Right lung (tissue), 2 donors: ENCODE measurements at regions not wholly inside any gene's neighbourhood (a gene's known extent, or its start where the extent isn't known, plus 50 kb on each side); places are given as distances from the start of the nearest gene placed in this dataset.
"Not testable (repeated sequence)": the region's sequence is repeated elsewhere in the genome, so short reads cannot be mapped to it uniquely, and the experiment has no call there.

ENCODE experiments used
- DNase-seq, 2 donors: peaks; one replicate each; pipeline ENCODE4 v3.0.0-alpha.2; 2013

DNA sequence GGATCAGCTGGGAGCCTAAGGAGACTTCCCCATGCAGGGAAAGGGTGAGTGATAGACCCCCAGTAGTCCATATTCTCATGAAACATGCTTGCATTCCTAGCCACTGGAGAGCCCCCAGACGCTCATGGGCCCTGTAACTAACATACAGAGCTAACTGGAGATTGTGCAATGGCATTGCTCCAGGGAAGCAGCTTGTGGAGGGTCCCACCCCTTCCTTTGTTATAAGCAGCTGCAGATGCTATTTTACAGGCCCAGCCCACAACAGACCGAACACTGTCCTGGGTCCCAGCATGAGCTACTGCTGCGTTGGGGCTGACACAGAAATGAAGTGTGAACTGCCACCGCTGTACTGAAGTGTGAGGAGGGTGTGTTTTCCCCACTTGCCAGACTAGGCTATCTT lies 1465.7 kb upstream of the DIAPH2 start:
- no peak for DNase-seq

DNA sequence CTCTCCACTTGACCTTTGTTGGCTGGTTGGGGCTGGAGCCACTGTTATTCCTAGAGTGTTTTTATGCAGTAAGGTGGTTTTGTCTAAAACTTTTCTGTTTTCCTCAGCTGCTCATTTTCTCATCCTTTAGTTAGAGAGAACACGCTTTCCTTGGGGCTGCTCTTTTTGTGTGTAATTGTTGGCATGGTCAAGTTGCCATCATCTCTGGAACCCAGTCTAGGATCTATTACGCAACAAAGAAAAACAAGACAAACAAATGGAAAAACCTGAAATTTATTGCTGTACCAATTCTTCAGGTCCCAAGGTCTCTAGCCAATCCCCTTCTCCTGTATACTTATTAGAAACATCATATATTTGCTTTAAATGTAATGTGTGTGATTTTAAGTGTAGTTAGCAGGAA lies 1436.3 kb upstream of the DIAPH2 start:
- no peak for DNase-seq

DNA sequence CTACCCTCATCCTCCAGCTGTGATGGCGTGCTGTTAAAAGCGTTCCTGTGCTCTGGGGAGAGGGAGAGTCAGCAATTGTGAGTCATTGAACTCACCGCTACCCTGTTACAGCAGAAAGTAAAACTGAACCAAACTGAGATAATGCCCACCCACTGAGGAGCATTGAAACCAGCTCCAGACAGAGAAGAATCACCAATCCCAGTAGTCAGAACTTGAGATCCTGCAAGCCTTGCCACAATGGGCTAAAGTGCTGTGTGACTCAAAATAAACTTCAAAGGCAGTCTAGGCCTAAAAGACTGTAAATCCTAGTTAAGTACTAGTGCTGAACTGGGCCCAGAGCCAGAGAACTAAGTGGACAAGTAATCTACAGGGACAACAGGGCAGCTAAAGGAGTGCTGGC lies 1394.2 kb upstream of the DIAPH2 start:
- no peak for DNase-seq

DNA sequence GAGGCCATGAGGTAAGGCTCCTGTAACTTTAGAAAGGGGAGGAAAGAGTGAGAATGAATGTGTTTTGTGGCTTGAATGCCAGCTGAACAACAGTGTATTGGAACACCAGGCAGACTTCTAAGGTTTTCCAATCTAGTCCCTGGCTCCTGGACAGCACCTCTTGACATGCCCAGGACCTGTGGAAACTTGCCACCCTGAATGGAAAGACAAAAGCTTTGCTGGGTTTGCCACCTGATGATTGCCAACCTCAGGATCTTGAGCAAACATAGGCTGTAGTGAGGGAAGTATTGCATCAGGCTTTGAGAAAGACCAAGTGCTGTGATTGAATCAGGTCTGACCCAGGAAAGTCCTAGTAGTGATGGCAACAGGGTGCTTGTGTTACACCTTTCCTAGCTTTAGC lies 1393.1 kb upstream of the DIAPH2 start:
- no peak for DNase-seq

DNA sequence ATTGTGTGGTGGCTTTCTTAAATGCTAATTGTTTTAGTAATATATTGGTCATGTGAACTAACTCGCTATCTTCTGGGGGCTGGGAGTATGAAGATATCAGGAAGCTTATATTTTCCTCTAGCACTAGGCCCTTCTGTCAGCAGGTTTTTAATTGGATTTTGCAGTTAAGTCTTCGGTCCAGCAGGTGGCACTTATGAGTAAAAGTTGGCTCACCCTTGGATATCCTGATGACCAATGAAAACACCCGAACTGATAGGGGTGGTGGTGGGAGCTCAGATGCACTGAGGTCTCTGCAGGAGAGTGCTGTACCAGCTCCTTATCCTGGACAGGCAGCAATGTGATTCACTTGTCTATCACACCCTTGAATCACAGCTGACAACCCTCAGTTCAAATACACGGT lies 1365.8 kb upstream of the DIAPH2 start:
- DNase-seq: no peak

DNA sequence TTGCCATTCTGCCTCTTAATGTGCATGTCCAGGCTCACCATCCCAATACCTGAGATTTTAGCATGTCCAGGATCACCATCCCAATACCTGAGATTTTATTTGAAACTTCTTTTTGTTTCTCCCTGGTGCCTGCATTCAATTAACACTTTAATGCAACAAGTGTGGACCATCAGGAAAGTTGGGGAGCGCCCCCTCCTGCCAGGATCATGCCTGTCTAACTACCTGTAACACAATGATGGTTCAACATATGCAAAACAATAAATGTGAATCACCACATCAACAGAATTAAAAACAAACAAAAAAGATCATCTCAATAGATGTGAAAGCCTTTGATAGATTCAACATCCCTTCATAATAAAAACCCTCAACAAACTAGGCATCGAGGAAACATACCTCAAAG lies 1359.5 kb upstream of the DIAPH2 start:
- no peak for DNase-seq

DNA sequence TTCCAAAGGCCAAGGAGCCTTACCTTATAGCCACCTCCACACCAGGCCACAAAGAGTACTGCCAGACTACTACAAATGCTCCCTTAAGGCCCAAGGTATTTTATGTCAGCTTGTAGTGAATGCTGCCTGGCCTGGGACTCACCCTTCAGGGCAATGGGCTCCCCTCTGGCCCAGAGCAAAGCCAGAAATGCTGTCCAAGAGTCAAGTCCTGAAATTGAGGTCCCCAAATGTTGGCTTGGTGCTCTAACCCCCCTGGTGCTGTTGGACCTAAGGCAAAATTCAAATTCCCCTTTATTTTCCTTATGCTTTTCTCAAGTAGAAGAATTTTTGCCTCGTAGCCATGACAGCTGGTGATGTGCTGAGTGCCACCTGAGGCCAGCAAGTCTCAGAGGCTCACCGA lies 1354.3 kb upstream of the DIAPH2 start:
- no peak for DNase-seq

DNA sequence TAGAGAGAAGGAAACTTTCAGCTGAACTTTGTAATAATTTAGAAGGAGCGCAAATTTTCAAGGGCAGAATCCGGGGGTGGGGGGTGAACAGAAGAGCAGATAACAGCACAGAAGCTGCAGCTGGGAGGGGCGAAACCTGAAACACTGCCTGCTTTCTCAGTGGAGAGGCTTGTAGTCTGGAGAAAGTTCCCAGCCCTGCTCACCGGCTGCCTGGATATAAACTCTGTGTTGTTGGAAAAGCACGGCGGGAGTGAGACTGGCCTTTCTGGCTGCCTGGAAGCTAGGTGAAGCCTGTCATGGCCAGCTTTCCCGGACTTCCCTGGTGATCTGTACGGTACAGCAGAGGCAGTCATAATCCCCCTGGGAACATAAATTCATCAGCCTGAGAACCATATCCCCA lies 1352.1 kb upstream of the DIAPH2 start:
- DNase-seq: no peak

DNA sequence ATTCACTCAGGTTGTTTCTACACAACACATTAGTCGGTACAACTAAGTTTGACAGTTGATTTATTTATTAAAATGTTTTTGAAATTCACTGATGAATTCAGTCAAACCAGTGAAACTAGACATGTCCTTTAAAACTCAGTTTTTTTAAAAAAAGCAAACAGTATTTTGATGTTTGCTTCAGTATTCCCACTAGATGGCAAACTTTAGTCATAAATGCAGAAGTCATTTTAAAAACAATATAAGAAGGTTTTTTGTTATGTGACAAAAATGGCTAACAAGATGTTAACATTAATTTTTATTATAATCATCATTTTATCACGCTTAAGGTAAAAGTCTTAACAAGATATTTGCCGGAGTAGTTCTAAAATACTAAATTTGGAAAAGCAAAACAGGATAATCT lies 1337.8 kb upstream of the DIAPH2 start:
- no peak for DNase-seq

DNA sequence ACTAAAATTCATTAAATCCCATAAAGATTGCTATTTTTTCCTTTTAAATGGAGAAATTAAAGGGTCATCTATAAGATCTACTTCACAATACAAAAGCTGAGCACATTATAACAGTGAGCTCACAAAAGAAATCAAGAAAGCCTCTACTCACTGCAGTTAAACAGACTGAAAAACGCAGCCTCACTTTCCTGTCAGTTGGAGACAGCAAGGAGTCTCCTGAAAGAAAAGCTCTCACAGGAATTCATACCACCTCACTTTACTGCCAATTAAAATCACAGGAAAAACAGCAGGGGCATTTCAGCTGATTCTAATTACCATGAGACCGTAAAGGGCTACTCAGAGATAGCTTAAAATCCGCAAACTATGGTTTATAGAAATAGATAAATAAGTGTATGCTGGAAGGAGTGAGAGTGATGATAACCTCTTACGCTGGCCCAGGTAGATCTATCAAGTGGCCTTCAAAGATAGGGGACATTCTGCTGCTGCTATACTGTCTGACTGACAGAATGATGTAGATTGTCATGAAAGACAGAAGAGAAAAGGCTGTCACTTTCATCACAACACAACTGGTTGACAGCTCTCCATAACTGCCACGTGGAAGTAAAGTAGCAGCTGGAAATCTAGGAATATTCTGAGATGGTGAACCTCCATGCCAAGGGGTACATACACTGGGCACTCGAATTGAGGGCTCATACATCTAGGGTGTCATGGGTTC lies 1333.7 kb upstream of the DIAPH2 start:
- DNase-seq: no peak

DNA sequence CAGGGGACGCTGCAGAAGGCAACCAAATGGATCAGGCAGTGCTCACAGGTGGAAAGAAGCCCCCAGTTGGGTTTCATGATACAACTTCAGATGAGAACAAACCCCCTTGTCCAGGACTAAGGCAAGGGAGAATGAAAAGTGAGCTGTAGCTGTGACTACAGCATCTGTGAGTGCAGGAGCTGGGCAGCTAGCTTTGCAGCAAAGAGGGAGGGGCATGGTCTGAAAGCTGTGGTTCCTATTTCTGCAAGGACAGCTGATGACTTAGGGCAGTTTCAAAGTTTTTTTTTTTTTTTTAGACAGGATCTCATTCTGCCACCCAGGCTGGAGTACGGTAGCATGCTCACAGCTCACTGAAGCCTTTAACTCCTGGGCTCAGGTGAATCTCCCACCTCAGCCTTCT lies 1317.4 kb upstream of the DIAPH2 start:
- no peak for DNase-seq

DNA sequence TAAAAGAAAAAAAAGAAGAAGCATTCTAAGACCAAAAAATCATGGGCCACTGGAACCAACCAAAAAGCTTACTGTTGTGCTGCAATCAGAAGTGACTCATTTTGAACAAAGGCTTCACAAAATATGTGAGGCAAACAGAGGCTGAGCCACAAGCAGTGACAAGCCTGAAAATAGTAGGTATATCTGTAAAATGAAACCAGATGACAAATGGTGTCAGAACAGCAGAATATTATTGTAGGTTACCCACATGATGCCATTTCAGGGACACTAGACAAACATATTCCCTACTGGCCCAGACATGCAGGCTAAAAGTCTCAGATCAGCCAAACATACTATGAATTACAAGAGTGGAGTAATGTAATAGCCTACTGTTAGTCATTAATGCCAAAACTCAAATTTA lies 1301.8 kb upstream of the DIAPH2 start:
- DNase-seq: no peak

DNA sequence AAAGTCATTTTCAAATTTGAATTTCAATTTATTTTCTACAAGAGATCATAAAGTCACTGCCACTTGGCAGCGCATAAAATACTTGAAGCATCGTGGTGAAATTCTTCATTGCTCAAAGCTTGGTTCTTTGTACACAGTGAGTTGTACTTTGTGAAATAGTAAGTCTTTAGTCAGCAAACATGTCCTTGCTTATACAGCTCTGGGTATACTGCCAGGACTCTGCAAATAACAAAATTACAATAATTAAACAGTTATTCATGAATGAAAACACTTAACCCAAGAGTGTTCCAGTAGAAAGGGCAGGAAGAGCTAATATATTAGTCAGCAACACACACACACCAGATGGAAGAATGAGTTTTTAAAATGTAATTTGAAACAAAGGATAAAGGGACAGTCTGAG lies 1300.9 kb upstream of the DIAPH2 start:
- DNase-seq: no peak

DNA sequence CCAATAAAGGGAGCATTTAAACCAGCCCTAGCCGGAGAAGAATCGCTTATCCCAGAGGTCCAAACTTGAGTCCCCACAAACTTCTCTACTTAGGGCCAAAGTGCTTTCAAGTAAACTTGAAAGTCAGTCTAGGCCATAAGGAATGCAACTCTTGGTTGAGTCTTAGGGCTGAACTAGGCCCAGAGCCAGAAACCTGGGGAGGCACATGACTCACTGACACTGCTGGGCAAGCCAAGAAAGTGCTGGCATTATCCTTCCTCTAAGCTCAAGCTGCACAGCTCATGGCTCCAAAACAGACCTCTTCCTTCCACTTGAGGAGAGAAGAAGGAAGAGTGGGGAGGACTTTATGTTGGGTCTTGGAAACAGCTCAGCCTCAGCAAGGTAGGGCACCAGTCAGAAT lies 1257.3 kb upstream of the DIAPH2 start:
- no peak for DNase-seq

DNA sequence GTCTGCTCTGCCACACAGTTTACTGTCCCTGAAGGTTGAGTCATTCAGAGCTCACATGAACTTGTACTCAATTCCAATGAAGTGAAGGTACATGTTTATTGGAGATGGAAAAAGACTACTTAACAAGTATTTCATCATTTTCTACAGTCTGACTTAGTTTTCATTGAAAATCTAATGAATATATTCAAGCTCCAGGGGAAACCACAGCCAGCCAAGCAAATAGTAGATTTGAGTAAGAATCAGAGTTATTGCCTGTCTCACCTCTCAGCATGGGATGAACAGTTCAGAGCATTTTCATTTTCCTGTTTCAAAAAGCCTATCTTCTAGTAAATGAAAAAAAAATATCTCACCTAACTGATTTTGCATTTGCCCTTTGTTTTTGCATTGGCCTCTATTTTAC lies 1249.4 kb upstream of the DIAPH2 start:
- DNase-seq: no peak

DNA sequence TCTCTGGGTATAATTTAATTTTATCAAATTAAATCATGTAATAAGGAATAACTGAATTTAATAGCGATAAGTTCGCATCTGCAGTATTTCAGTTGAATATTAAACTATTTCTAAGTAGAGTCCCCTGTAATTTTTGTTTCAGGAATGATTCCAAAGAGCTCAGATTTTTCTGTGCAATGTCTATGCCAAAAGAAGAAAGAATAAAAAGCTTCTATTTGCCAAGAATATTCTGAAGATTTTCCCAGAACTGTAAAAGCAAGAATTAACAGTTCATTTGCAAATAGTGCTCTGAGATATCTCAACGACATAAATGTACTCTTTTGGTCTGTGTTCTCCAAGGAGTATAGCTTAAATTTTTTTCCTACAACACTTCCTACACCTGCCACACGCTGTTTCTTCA lies 1242.8 kb upstream of the DIAPH2 start:
- DNase-seq: no peak

DNA sequence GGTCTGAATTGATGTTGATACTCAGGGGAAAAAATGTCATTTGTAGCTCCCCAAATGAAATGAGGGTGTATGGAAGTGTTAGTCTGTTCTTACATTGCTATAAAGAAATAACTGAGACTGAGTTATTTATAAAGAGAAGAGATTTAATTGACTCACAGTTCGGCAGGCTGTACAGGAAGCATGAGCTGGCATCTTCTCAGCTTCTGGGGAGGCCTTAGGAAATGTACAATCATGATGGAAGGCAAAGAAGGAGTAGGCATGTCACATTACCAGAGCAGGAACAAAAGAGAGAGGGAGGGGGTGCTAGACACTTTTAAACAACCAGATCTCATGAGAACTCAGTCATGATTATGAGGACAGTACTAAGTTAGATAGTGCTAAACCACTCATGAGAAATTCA lies 1199.9 kb upstream of the DIAPH2 start:
- DNase-seq: no peak

DNA sequence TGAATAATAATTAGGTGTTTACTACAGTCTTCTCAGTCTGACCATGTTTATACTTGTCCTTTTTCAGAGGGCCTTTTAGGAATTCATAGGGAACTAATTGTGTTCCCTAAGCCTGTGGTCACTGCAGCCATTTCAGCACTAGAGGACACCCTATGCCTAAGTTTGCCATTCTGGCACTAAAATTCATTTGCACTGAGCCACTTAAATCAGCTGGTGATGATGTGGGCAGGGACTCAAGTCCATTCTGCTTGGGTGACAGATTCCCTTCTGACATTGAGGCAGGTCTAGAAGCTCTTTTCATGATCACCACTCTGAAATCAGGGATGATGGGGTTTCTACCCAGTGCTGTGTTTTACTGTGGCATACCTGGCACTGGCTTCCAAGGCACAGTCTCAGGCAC lies 1178.9 kb upstream of the DIAPH2 start:
- no peak for DNase-seq

DNA sequence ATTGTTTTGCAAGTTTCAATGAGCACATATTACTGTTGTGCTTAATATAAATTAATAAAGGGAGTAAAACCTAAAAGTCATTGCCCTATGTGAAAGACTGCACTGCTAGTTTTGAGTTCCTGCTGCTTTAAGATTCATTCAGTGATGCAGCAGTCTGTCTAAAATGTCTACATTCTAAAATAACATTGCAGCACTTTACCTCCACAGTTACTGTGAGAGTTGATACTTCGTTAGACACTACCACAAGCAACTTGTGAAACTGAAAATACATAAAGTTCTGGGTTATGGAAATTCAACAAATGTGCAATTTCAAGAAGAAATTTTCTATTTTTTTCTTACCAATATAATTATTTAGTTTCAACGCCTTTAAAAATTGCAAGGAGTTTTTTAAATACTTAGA lies 1175.2 kb upstream of the DIAPH2 start:
- DNase-seq: no peak

DNA sequence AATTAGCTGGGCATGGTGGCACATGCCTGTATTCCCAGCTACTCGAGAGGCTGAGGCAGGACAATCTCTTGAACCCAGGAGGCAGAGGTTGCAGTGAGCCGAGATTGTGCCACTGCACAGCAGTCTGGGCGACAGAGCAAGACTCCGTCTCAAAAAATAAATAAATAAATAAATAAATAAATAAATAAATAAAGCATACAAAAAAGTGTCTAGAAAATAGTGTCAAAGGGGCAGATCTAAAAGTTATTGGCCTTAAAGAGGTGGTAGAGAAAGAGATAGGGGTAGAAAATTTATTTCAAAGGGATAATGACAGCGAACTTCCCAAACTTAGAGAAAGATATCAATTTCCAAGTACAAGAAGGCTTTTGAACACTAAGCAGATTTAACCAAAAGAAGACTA lies 1160.6 kb upstream of the DIAPH2 start:
- DNase-seq: not testable (repeated sequence)

DNA sequence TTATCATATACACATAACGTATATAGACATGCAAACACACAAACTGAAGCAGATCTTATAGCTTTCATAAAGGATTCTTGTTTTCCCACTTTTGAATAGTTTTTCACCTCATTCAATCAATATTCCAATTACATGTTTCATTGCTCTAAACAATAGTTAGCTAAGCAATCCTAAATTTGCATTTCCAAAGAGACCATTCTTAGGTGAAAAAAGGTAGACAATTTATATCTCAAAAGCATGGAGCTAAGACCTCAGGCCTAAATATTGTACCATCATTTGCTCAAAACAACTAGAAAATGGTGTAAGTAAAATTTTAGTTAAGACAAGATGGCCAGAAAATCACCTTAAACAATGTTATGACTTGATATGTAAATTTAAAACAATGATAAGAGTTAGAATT lies 1148.5 kb upstream of the DIAPH2 start:
- no peak for DNase-seq

DNA sequence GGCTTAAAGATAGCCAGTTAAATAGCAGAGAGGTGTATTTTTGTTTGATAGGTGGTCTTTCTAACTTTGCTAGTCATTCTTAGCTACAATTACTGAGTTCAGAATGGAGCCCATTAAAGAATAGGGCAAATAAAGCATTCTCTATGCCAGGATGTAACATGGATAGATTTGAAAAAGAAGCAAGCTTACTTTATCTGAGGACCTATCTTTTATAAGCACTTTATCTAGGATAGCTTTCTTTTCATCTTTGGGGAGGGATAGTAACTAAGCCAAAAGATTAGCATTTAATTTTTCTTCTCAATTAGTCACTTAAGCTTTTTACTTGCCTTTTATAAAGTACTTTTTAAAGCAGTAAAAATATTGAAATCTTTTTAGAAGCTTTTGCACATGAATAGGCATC lies 1148.0 kb upstream of the DIAPH2 start:
- no peak for DNase-seq

DNA sequence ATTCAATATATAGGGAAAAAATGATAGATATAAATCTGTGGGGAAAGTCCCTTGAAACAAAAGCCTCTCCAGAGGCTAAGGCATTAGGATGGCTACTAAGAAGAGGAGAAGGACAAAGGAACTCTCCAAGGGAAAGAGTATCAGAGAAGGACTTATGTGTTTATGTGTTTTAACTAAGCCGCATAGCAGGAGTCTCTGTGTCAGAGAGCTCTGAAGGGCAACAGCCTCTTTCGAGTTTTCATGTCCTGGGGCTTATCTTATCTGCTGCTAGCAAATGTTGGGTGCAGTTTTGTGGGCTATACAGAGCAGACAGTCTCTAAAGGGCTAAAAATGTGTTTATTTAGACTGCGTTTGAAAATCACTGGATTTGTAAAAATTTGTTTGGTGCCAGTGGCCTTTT lies 1145.6 kb upstream of the DIAPH2 start:
- DNase-seq: no peak

DNA sequence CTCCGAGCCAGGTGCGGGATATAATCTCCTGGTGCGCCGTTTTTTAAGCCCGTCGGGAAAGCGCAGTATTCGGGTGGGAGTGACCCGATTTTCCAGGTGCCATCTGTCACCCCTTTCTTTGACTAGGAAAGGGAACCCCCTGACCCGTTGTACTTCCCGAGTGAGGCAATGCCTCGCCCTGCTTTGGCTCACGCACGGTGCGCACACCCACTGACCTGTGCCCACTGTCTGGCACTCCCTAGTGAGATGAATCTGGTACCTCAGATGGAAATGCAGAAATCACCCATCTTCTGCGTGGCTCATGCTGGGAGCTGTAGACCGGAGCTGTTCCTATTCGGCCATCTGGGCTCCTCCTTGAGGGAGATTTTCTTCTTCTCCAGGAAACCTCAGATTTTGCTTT lies 1135.1 kb upstream of the DIAPH2 start:
- DNase-seq: not testable (repeated sequence)

DNA sequence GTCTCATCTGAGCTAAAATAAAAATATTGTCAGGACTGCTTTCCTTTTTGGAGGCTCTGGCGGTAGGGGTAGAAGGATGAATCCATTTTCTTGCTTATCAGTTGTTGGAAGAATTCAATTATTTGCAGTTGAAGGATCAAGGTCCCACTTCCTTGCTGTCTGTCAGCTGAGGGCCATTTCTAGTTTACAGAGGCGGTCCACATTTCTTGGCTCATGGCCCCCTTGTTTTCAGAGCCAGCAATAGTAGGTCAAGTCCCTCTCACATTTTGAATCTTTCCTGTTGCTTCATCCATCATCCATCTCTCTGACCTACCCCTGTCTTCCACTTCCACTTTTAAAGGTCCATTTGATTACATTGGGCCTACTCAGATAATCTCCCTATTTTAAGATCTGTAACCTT lies 1099.3 kb upstream of the DIAPH2 start:
- no peak for DNase-seq
